Naive B cell (primary cell): ENCODE measurements at regions not wholly inside any gene's neighbourhood (a gene's known extent, or its start where the extent isn't known, plus 50 kb on each side); places are given as distances from the start of the nearest gene placed in this dataset.
A peak's percentile ranks its signal among the peaks of the same experiment; 100 is the strongest.
"Not testable (repeated sequence)": the region's sequence is repeated elsewhere in the genome, so short reads cannot be mapped to it uniquely, and the experiment has no call there.

Experiments used
- ATAC-seq, 2 donors: fragments of 150-1000 bp; cut with Tn5 transposase; 2 replicates each; pipeline ENCODE4 v1.10.0; 2021; ENCODE audit warnings: low read depth in 2 of 2, mild to moderate bottlenecking in 2 of 2, moderate library complexity in 2 of 2
- DNase-seq: peaks from one replicate; pipeline ENCODE4 v3.0.0; 2022
- H3K27ac Mint-ChIP-seq, 6 donors: one replicate each; pipeline ENCODE4 v1.8.0; 2020 to 2022; ENCODE audit warnings: mild to moderate bottlenecking in 6 of 6, mixed read lengths in 6 of 6, moderate library complexity in 5 of 6, inconsistent platforms in 2 of 6
- H3K27me3 Mint-ChIP-seq, 3 donors: one replicate each; pipeline ENCODE4 v1.8.0; 2021 to 2022; ENCODE audit warnings: mixed read lengths in 3 of 3, mild to moderate bottlenecking in 1 of 3
- H3K36me3 Mint-ChIP-seq, 2 donors: one replicate each; pipeline ENCODE4 v1.8.0; 2020 to 2022; ENCODE audit warnings: mixed read lengths in 2 of 2, inconsistent platforms in 1 of 2, mild to moderate bottlenecking in 1 of 2
- H3K4me1 Mint-ChIP-seq, 3 donors: one replicate each; pipeline ENCODE4 v1.8.0; 2020 to 2022; ENCODE audit warnings: mixed read lengths in 3 of 3, inconsistent platforms in 1 of 3, mild to moderate bottlenecking in 1 of 3, moderate library complexity in 1 of 3
- H3K4me3 Mint-ChIP-seq, 8 donors: one replicate each; pipeline ENCODE4 v1.8.0; 2020 to 2022; ENCODE audit warnings: mild to moderate bottlenecking in 8 of 8, mixed read lengths in 8 of 8, moderate library complexity in 8 of 8, inconsistent platforms in 2 of 8
- H3K9me3 Mint-ChIP-seq, 7 donors: one replicate each; pipeline ENCODE4 v1.8.0; 2020 to 2022; ENCODE audit warnings: mixed read lengths in 7 of 7, mild to moderate bottlenecking in 5 of 7, inconsistent platforms in 2 of 7, moderate library complexity in 1 of 7

GRCh38 chr17:71495420-71495819, 625.4 kb upstream of the SOX9 start:
- Mint-ChIP-seq H3K4me3 (no peak overlapping the region), H3K4me1 (no peaks in the 10 kb centered on the region), H3K27ac (no peak overlapping the region), H3K9me3 (peaks cover 0 to 10% (median 2%) of the 10 kb centered on the region in 7 donors), H3K27me3 (no peaks in the 10 kb centered on the region), H3K36me3 (no peaks in the 10 kb centered on the region)
- DNase-seq (no peak), ATAC-seq (no peak)

DNA sequence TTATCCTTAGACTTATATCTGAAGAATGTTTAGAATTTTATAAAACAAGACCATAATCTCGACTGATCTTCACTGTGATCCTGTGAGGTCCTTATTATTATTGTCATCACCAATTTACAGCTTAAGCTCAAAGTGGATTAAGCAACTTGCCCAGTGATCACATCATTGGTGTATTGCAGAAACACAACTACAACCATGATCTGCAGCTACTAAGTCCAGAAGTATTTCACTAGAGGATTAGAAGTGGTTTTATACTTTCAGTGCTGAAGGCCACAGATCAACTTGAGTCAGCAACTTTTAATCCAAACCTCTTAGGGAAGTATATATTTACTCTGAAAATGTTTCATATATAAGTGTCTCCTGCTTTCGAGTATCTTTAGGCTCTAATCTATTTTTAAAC, 624.3 kb upstream of the SOX9 start:
- H3K27me3 Mint-ChIP-seq = no peaks in the 10 kb centered on the region
- H3K27ac Mint-ChIP-seq = no peak overlapping the region
- peaks cover 0 to 10% (median 2%) of the 10 kb centered on the region in 7 donors for H3K9me3 Mint-ChIP-seq
- H3K4me3 Mint-ChIP-seq = no peak overlapping the region
- no peak for ATAC-seq
- H3K4me1 Mint-ChIP-seq = no peaks in the 10 kb centered on the region
- DNase-seq = no peak
- H3K36me3 Mint-ChIP-seq = no peaks in the 10 kb centered on the region

DNA sequence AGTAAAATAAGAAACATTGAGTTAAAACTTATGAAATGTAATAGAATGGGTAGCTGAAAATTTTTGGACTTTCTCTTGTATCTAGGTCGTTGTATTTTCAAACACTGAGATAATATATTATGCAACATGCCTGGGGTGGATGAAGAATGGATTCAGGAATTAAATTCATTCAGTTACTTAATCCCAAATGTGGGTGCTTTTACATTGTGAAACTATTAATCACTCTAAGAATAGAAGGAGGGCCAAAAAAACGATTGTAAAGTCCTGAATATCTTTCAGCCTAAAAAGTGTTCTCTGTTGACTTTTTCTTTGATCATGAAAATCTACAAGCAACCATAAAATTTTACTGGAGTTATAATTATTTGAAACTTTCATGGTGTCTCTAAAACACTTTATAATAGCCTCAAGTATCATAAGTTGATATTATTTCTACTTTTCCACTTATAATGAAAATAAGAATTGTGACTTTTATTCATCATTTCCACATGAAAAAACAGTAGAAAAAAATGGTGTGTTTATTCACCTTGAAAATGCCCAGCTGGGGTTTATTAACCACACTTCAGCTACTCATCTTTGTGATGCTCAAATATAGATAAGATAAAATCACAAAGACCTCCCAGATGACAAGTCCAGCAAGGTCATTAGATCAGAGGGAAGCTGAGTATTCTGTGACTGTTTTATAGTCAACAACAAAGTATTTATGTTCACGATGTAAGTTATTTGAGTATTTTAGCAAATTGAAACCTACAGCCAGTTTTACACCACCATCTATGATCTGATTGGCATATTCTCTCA, 619.9 kb upstream of the SOX9 start:
- H3K27ac Mint-ChIP-seq = no peak overlapping the region
- no peaks in the 10 kb centered on the region for H3K4me1 Mint-ChIP-seq
- no peaks in the 10 kb centered on the region for H3K27me3 Mint-ChIP-seq
- DNase-seq = no peak
- H3K36me3 Mint-ChIP-seq = no peaks in the 10 kb centered on the region
- H3K4me3 Mint-ChIP-seq = no peak overlapping the region
- peaks cover 0 to 10% (median 0%) of the 10 kb centered on the region in 7 donors for H3K9me3 Mint-ChIP-seq
- ATAC-seq = no peak

DNA sequence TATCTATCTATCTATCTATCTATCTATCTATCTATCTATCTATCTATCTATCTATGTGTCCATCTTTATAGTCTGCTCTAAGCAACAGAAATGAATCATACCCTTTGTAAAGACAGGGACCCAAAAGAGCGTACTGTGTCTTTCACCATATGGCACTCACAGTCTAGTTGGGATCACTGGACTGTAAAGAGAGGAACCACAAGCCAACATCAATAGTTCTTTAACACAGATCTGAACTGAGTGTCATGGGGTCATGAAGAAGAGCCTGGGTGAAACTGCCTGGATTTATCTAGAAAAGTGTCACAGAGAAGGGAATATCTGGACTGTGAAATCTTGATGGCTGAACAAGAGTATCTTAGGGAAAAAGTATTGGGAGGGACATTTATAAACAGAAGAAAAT, 619.1 kb upstream of the SOX9 start:
- Mint-ChIP-seq H3K4me3 (no peak overlapping the region), H3K27me3 (no peaks in the 10 kb centered on the region), H3K9me3 (peaks cover 0 to 10% (median 0%) of the 10 kb centered on the region in 7 donors), H3K36me3 (no peaks in the 10 kb centered on the region), H3K27ac (no peak overlapping the region), H3K4me1 (no peaks in the 10 kb centered on the region)
- no peak for ATAC-seq
- DNase-seq = no peak

DNA sequence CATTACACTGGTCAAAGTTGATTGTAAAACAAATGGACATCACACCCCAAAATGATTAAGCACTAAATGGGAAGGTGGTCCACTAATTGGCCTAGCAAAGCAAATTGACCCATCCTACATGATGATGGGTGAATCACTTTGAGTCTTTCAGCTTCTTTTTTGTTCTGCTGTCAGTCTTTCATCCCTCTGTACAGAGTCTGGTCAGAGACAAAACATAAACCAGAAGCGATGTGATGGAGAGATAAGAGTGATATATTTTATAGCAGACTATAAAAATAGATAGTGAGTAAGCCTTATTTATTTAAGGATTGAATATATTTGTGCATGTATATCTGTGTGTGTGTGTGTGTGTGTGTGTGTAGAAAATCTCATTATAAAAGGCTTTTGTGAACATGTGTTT, 618.4 kb upstream of the SOX9 start:
- ATAC-seq = no peak
- Mint-ChIP-seq H3K36me3 (no peaks in the 10 kb centered on the region), H3K27me3 (no peaks in the 10 kb centered on the region)

GRCh38 chr17:71503710-71504465, 616.9 kb upstream of the SOX9 start:
- H3K9me3 Mint-ChIP-seq = peaks cover 0 to 13% (median 2%) of the 10 kb centered on the region in 7 donors
- H3K4me3 Mint-ChIP-seq = no peak overlapping the region
- ATAC-seq (no peak), DNase-seq (no peak)
- H3K27ac Mint-ChIP-seq = no peak overlapping the region
- no peaks in the 10 kb centered on the region for H3K27me3 Mint-ChIP-seq
- H3K36me3 Mint-ChIP-seq = no peaks in the 10 kb centered on the region
- no peaks in the 10 kb centered on the region for H3K4me1 Mint-ChIP-seq

More for the DNA sequence above, 618.4 kb upstream of the SOX9 start:
- H3K9me3 Mint-ChIP-seq = peaks cover 0 to 12% (median 0%) of the 10 kb centered on the region in 7 donors
- H3K4me3 Mint-ChIP-seq = no peak overlapping the region
- no peak overlapping the region for H3K27ac Mint-ChIP-seq
- DNase-seq = no peak
- no peaks in the 10 kb centered on the region for H3K4me1 Mint-ChIP-seq

GRCh38 chr17:71505200-71505599, 615.6 kb upstream of the SOX9 start:
- no peak for DNase-seq
- no peaks in the 10 kb centered on the region for H3K4me1 Mint-ChIP-seq
- no peaks in the 10 kb centered on the region for H3K27me3 Mint-ChIP-seq
- ATAC-seq = no peak
- H3K9me3 Mint-ChIP-seq = peaks cover 0 to 13% (median 2%) of the 10 kb centered on the region in 7 donors
- no peak overlapping the region for H3K27ac Mint-ChIP-seq
- no peaks in the 10 kb centered on the region for H3K36me3 Mint-ChIP-seq
- no peak overlapping the region for H3K4me3 Mint-ChIP-seq

GRCh38 chr17:71505981-71506380, 614.8 kb upstream of the SOX9 start:
- Mint-ChIP-seq H3K27me3 (no peaks in the 10 kb centered on the region), H3K27ac (no peak overlapping the region), H3K9me3 (peaks cover 0 to 13% (median 4%) of the 10 kb centered on the region in 7 donors), H3K36me3 (no peaks in the 10 kb centered on the region), H3K4me3 (no peak overlapping the region), H3K4me1 (no peaks in the 10 kb centered on the region)
- no peak for ATAC-seq
- DNase-seq = no peak

DNA sequence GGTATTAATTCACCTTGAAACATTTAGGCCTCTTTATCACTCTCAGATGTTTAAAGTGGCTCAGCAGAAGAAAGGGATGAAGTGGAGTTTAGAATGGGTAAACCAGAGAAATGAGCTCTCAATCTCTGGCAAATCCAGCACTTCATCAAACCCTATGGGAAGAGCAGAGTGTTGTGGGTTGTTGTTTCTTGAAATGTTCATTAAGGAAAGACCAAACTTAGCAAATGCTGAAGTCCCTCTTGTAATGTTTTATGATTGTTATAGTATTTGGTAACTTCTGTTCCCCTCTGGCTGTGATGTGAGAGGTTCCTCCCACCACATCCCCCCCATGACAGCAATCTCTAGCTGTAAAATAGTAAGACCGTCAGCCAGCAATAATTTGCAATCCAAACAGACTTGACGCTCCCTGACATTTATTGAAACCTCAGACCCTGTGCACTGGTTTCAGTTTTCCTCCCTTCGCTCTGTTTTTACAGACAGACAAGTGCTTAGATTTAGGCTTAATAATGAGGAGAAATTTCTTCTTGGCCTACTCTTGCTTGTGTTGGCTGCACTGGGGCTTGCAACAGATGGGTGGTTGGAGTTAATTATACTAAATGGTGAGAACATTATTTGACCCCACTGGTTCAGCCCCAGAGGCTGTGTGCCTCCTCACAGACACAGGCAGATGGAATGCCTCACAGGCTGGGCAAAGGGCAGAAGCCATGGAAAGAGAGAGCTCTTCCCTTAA, 609.4 kb upstream of the SOX9 start:
- no peaks in the 10 kb centered on the region for H3K27me3 Mint-ChIP-seq
- no peak for DNase-seq
- peaks cover 0 to 9% (median 3%) of the 10 kb centered on the region in 7 donors for H3K9me3 Mint-ChIP-seq
- no peaks in the 10 kb centered on the region for H3K36me3 Mint-ChIP-seq
- no peaks in the 10 kb centered on the region for H3K4me1 Mint-ChIP-seq
- H3K27ac Mint-ChIP-seq = no peak overlapping the region
- ATAC-seq = no peak
- no peak overlapping the region for H3K4me3 Mint-ChIP-seq

DNA sequence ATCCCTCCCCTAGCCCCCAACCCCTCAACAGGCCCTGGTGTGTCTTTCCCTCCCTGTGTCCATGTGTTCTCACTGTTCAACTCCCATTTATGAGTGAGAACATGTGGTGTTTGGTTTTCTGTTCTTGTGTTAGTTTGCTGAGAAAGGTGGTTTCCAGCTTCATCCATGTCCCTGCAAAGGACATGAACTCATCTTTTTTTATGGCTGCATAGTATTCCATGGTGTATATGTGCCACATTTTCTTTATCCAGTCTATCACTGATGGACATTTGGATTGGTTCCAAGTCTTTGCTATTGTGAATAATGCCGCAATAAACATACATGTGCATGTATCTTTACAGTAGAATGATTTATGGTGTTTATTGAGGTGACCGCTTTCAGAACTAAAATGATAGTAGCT, 607.1 kb upstream of the SOX9 start:
- H3K4me1 Mint-ChIP-seq, ATAC-seq, DNase-seq, H3K27me3 Mint-ChIP-seq, H3K36me3 Mint-ChIP-seq, H3K27ac Mint-ChIP-seq, H3K4me3 Mint-ChIP-seq: not testable (repeated sequence)
- H3K9me3 Mint-ChIP-seq = peaks cover 0 to 12% (median 3%) of the 10 kb centered on the region in 7 donors

DNA sequence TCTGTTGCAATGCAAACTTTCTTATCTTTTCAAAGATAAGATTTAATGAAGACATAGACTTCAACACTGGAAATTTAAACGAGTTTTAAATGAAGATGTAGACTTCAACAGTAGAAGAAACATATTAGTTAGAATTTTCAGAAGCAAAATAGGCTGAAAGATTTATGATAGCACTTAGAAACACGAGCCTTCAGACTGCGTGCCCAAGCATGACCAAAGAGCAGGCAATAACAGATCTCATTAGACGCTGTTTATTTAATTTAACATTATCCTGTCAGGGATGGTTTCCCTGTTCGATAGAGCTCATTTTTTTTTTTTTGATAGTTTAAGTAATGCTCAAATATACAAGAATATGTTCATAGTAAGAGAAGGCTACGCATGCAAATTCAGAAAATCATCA, 604.7 kb upstream of the SOX9 start:
- peaks cover 0 to 10% (median 1%) of the 10 kb centered on the region in 7 donors for H3K9me3 Mint-ChIP-seq
- DNase-seq (no peak), ATAC-seq (no peak)
- no peak overlapping the region for H3K27ac Mint-ChIP-seq
- H3K27me3 Mint-ChIP-seq = no peaks in the 10 kb centered on the region
- no peaks in the 10 kb centered on the region for H3K4me1 Mint-ChIP-seq
- H3K4me3 Mint-ChIP-seq = no peak overlapping the region
- no peaks in the 10 kb centered on the region for H3K36me3 Mint-ChIP-seq

GRCh38 chr17:71519285-71519684, 601.5 kb upstream of the SOX9 start:
- Mint-ChIP-seq H3K27me3 (no peaks in the 10 kb centered on the region), H3K4me3 (no peak overlapping the region), H3K9me3 (peaks cover 0 to 22% (median 7%) of the 10 kb centered on the region in 7 donors), H3K36me3 (no peaks in the 10 kb centered on the region), H3K27ac (no peak overlapping the region), H3K4me1 (no peaks in the 10 kb centered on the region)
- DNase-seq (no peak), ATAC-seq (no peak)

- H3K27me3 Mint-ChIP-seq = no peaks in the 10 kb centered on the region
- H3K36me3 Mint-ChIP-seq = no peaks in the 10 kb centered on the region
- H3K9me3 Mint-ChIP-seq = peaks cover 0 to 20% (median 5%) of the 10 kb centered on the region in 7 donors
- H3K4me3 Mint-ChIP-seq = no peak overlapping the region
- no peak for ATAC-seq
- H3K27ac Mint-ChIP-seq = peak overlapping the region in 1 of 6 donors; percentile 31
- H3K4me1 Mint-ChIP-seq = no peaks in the 10 kb centered on the region
- no peak for DNase-seq
These were observed 599.1 kb upstream of the SOX9 start for GRCh38 chr17:71521724-71522123.
